Activated T-cell treated with anti-CD3 and anti-CD28 coated beads, Interleukin-2, amount 50 U/mL, for 4 hours (primary cell): ENCODE measurements at regions not wholly inside any gene's neighbourhood (a gene's known extent, or its start where the extent isn't known, plus 50 kb on each side); places are given as distances from the start of the nearest gene placed in this dataset.
A peak's percentile ranks its signal among the peaks of the same experiment; 100 is the strongest.
"Not testable (repeated sequence)": the region's sequence is repeated elsewhere in the genome, so short reads cannot be mapped to it uniquely, and the experiment has no call there.

Experiments used
- ATAC-seq, 2 donors: fragments of 200-7000 bp; cut with Tn5 transposase; one replicate each; pipeline ENCODE4 v1.10.0; 2021
- DNase-seq: peaks from one replicate; pipeline ENCODE4 v3.0.0-alpha.2; 2020
- H3K27me3 Mint-ChIP-seq: one replicate; pipeline ENCODE4 v1.8.0; 2021; ENCODE audit warnings: low read depth, mixed read lengths
- H3K36me3 Mint-ChIP-seq: one replicate; pipeline ENCODE4 v1.8.0; 2022; ENCODE audit warnings: mixed read lengths; ENCODE audit not compliant: insufficient read depth
- H3K4me1 Mint-ChIP-seq: one replicate; pipeline ENCODE4 v1.8.0; 2021; ENCODE audit warnings: low read depth, mixed read lengths
- H3K4me3 Mint-ChIP-seq: one replicate; pipeline ENCODE4 v1.8.0; 2021; ENCODE audit warnings: mild to moderate bottlenecking, moderate library complexity, mixed read lengths
- H3K9me3 Mint-ChIP-seq: one replicate; pipeline ENCODE4 v1.8.0; 2021; ENCODE audit warnings: mixed read lengths

- Mint-ChIP-seq H3K4me3 (no peak overlapping the region), H3K36me3 (no peaks in the 10 kb centered on the region), H3K4me1 (peaks cover 9% of the 10 kb centered on the region), H3K27me3 (no peaks in the 10 kb centered on the region), H3K9me3 (no peaks in the 10 kb centered on the region)
- DNase-seq, result no peak
- no peak for ATAC-seq
Observed at GRCh38 chr6:21912151-21912832, 318.7 kb downstream of the SOX4 start.

GRCh38 chr6:21914121-21914973, 320.8 kb downstream of the SOX4 start:
- peaks cover 9% of the 10 kb centered on the region for H3K4me1 Mint-ChIP-seq
- ATAC-seq, result no peak
- no peaks in the 10 kb centered on the region for H3K36me3 Mint-ChIP-seq
- peak; percentile 8 for DNase-seq
- no peaks in the 10 kb centered on the region for H3K27me3 Mint-ChIP-seq
- peak overlapping the region; percentile 10 for H3K4me3 Mint-ChIP-seq
- no peaks in the 10 kb centered on the region for H3K9me3 Mint-ChIP-seq

DNA sequence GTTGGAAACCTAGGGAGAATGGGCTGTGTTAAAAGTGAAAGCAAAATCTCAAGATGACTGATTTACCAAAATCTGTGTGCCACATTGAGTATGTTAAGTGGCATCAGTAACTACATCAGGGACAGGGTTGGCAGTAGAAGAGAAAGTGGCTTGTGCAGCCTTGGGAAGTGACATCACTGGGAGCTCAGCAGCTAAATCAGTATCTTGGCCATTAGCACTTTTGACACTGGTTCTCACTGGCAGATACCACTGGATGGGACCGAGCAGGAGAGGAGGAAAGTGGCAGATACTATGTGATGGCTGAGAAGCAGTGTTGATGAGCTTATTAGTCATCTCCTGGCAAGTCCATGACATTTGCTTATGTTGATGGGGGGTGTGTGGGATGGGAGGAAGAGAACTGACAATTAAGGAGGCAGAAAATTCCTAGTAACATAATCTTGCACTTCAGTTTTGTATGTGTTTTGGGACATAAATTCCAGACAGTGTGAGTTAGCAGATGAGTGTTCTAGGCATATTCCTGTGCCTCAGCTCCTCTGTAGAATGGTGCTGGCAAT, 322.2 kb downstream of the SOX4 start:
- Mint-ChIP-seq H3K4me3 (no peak overlapping the region), H3K27me3 (no peaks in the 10 kb centered on the region), H3K4me1 (peaks cover 9% of the 10 kb centered on the region), H3K36me3 (no peaks in the 10 kb centered on the region), H3K9me3 (no peaks in the 10 kb centered on the region)
- ATAC-seq, result no peak
- no peak for DNase-seq

DNA sequence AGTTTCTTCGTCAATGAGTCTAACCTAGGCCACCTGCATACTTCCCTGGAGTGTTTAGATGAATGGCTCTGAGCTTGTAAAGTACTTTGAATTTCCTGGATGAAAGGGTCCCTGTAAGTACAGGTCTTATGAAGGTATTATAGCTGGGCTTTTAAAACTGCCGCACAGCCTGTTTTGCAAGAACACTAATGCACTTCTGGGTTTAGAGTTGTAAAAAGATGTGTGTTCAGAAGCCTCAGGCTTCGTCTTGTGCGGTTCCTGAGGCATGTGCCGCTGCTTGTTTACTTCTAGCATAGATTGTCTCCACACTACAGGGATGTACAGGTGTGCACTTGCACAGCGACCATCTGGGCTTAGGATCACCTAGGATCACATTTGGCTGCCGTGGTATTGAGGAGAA, 324.5 kb downstream of the SOX4 start:
- Mint-ChIP-seq H3K36me3 (no peaks in the 10 kb centered on the region), H3K4me3 (no peak overlapping the region), H3K9me3 (no peaks in the 10 kb centered on the region), H3K27me3 (no peaks in the 10 kb centered on the region), H3K4me1 (peaks cover 9% of the 10 kb centered on the region)
- DNase-seq (no peak), ATAC-seq (no peak)

GRCh38 chr6:21918666-21919065, 325.1 kb downstream of the SOX4 start:
- H3K4me3 Mint-ChIP-seq, result no peak overlapping the region
- no peaks in the 10 kb centered on the region for H3K9me3 Mint-ChIP-seq
- no peak for ATAC-seq
- DNase-seq, result no peak
- H3K27me3 Mint-ChIP-seq, result no peaks in the 10 kb centered on the region
- H3K4me1 Mint-ChIP-seq, result peaks cover 9% of the 10 kb centered on the region
- no peaks in the 10 kb centered on the region for H3K36me3 Mint-ChIP-seq

DNA sequence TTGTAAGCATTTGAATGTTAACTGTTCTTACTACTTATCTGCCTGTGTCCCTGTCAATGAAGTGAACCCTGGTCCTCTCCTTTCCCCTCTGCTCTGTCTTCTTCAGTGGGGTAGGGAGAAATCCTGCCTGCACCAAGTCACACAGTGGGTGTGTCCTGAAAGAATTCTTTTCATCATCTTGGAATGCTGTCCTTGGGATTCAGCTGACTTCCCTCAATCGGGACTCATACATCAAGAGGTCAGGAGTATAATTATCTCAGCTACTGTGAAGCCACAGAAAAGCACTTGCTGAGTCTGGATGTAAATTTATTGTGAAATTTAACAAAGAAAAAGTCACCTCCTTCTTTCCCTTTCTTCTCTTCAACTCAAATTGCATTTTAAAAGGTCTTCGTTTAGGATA, 328.5 kb downstream of the SOX4 start:
- no peaks in the 10 kb centered on the region for H3K36me3 Mint-ChIP-seq
- ATAC-seq, result no peak

GRCh38 chr6:21924002-21924401, 330.5 kb downstream of the SOX4 start:
- ATAC-seq, result no peak
- no peaks in the 10 kb centered on the region for H3K36me3 Mint-ChIP-seq
- no peaks in the 10 kb centered on the region for H3K27me3 Mint-ChIP-seq
- no peaks in the 10 kb centered on the region for H3K9me3 Mint-ChIP-seq
- H3K4me3 Mint-ChIP-seq, result no peak overlapping the region
- no peak for DNase-seq
- peaks cover 1% of the 10 kb centered on the region for H3K4me1 Mint-ChIP-seq

More for the DNA sequence above, 328.5 kb downstream of the SOX4 start:
- no peaks in the 10 kb centered on the region for H3K4me1 Mint-ChIP-seq
- no peak overlapping the region for H3K4me3 Mint-ChIP-seq
- no peak for DNase-seq
- no peaks in the 10 kb centered on the region for H3K9me3 Mint-ChIP-seq
- H3K27me3 Mint-ChIP-seq, result no peaks in the 10 kb centered on the region

- Mint-ChIP-seq H3K4me3 (no peak overlapping the region), H3K4me1 (peaks cover 1% of the 10 kb centered on the region), H3K36me3 (no peaks in the 10 kb centered on the region), H3K9me3 (no peaks in the 10 kb centered on the region), H3K27me3 (no peaks in the 10 kb centered on the region)
- ATAC-seq (no peak), DNase-seq (no peak)
Observed at GRCh38 chr6:21928827-21929226, 335.3 kb downstream of the SOX4 start.

- Mint-ChIP-seq H3K4me1 (peaks cover 1% of the 10 kb centered on the region), H3K9me3 (peaks cover 3% of the 10 kb centered on the region), H3K36me3 (no peaks in the 10 kb centered on the region), H3K4me3 (no peak overlapping the region), H3K27me3 (no peaks in the 10 kb centered on the region)
- DNase-seq, result no peak
- no peak for ATAC-seq
Observed at GRCh38 chr6:21931641-21932335, 338.2 kb downstream of the SOX4 start.

DNA sequence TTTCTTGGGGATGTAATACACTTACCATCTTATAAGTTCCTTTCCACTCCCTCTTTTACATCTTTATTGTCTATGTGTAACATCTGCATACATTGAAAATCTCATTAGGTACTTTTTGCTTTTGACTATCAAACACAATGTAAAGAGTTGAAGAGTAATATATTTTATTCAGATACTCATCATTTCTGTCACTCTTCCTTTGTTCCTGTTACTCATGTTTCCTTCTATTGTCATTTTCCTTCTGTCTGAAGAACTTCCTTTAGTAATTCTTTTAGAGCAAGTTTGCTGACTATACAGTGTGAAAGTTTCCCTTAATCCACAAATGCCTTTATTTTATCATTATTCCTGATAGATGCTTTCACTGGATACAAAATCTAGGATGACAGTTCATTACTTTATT, 339.8 kb downstream of the SOX4 start:
- peaks cover 3% of the 10 kb centered on the region for H3K9me3 Mint-ChIP-seq

GRCh38 chr6:21935142-21935541, 341.6 kb downstream of the SOX4 start:
- Mint-ChIP-seq H3K9me3 (peaks cover 3% of the 10 kb centered on the region), H3K27me3 (no peaks in the 10 kb centered on the region), H3K4me1 (no peaks in the 10 kb centered on the region), H3K4me3 (no peak overlapping the region), H3K36me3 (no peaks in the 10 kb centered on the region)
- ATAC-seq, result no peak
- no peak for DNase-seq

More for the DNA sequence above, 339.8 kb downstream of the SOX4 start:
- DNase-seq (no peak), ATAC-seq (no peak)
- no peaks in the 10 kb centered on the region for H3K27me3 Mint-ChIP-seq
- no peak overlapping the region for H3K4me3 Mint-ChIP-seq
- no peaks in the 10 kb centered on the region for H3K36me3 Mint-ChIP-seq
- no peaks in the 10 kb centered on the region for H3K4me1 Mint-ChIP-seq

DNA sequence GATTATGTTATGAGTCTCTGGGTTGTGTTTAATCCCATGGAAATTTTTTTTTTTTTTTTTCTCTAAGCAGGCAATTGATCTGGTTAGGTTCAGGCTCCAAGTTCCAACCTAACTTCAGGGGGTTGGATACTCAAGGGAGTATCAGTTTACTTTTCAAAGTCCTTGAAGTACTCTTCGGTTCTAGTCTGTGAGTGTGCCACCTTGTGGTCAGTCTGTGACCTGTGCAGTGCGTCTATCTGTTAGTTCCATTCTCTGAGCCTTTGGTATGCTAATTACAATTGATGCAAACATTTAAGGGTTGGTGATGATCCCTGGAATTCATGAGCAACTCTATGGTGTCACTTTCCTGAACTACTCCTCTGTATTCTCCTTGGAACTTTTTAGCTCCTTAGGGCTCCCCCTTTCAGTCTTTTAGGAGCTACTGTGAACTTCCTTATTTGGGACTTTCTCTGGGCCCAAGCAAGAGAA, 342.0 kb downstream of the SOX4 start:
- Mint-ChIP-seq H3K4me3 (no peak overlapping the region), H3K9me3 (peaks cover 3% of the 10 kb centered on the region), H3K36me3 (no peaks in the 10 kb centered on the region), H3K4me1 (no peaks in the 10 kb centered on the region), H3K27me3 (no peaks in the 10 kb centered on the region)
- ATAC-seq (no peak), DNase-seq (no peak)

GRCh38 chr6:21937466-21937865, 343.9 kb downstream of the SOX4 start:
- H3K27me3 Mint-ChIP-seq, result no peaks in the 10 kb centered on the region
- H3K36me3 Mint-ChIP-seq, result no peaks in the 10 kb centered on the region
- H3K4me3 Mint-ChIP-seq, result no peak overlapping the region
- no peaks in the 10 kb centered on the region for H3K4me1 Mint-ChIP-seq
- peaks cover 3% of the 10 kb centered on the region for H3K9me3 Mint-ChIP-seq
- ATAC-seq (no peak), DNase-seq (no peak)

DNA sequence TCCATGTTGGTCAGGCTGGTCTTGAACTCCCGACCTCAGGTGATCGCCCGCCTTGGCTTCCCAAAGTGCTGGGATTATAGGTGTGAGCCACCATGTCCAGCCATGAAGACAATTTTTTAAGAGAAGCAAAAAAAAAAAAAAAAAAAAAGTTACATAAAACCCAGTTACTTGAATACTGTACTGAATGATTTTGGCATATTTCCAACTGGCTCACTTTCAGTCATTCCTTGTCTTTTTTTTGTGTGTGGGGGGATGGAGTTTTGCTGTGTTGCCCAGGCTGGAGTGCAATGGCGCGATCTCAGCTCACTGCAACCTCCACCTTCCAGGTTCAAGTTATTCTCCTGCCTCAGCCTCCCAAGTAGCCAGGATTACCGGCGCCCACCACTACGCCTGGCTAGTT, 345.5 kb downstream of the SOX4 start:
- ATAC-seq, DNase-seq, H3K4me3 Mint-ChIP-seq, H3K36me3 Mint-ChIP-seq, H3K4me1 Mint-ChIP-seq, H3K27me3 Mint-ChIP-seq, H3K9me3 Mint-ChIP-seq: not testable (repeated sequence)
